ENCODE measurements at regions not wholly inside any gene's neighbourhood (a gene's known extent, or its start where the extent isn't known, plus 50 kb on each side); places are given as distances from the start of the nearest gene placed in this dataset.

- no peaks in the 10 kb centered on the region for H3K27me3 ChIP-seq (ENCODE audit: control insufficient read depth, insufficient read depth, low read length)
- no peaks in the 10 kb centered on the region for H3K36me3 ChIP-seq (ENCODE audit: control insufficient read depth, insufficient read depth, low read length)
- no peak for DNase-seq (ENCODE audit: low read depth, low spot score)
- WGBS (ENCODE audit: insufficient coverage, insufficient read length) = no CpG with 5 or more reads among the region's 2 CpGs
- H3K4me3 ChIP-seq (ENCODE audit: low read length) = no peak overlapping the region
- no peaks in the 10 kb centered on the region for H3K4me1 ChIP-seq (ENCODE audit: control insufficient read depth, insufficient read depth, low read length)
- no peaks in the 10 kb centered on the region for H3K9me3 ChIP-seq (ENCODE audit: control insufficient read depth, insufficient read depth, low read length)
- H3K27ac ChIP-seq (ENCODE audit: low read length) = no peak overlapping the region
These were observed 56.3 kb upstream of the ZEB1 start for GRCh38 chr10:31262672-31263071.

- Histone ChIP-seq H3K4me1 (ENCODE audit: control insufficient read depth, insufficient read depth, low read length) (no peaks in the 10 kb centered on the region), H3K9me3 (ENCODE audit: control insufficient read depth, insufficient read depth, low read length) (no peaks in the 10 kb centered on the region), H3K36me3 (ENCODE audit: control insufficient read depth, insufficient read depth, low read length) (no peaks in the 10 kb centered on the region), H3K27me3 (ENCODE audit: control insufficient read depth, insufficient read depth, low read length) (no peaks in the 10 kb centered on the region), H3K4me3 (ENCODE audit: low read length) (no peak overlapping the region), H3K27ac (ENCODE audit: low read length) (no peak overlapping the region)
- WGBS (ENCODE audit: insufficient coverage, insufficient read length) = no CpG with 5 or more reads among the region's 5 CpGs
- no peak for DNase-seq (ENCODE audit: low read depth, low spot score)
These were observed 55.1 kb upstream of the ZEB1 start for GRCh38 chr10:31263903-31264302.

GRCh38 chr10:31268444-31269303, 50.3 kb upstream of the ZEB1 start:
- Histone ChIP-seq H3K27me3 (ENCODE audit: control insufficient read depth, insufficient read depth, low read length) (no peaks in the 10 kb centered on the region), H3K9me3 (ENCODE audit: control insufficient read depth, insufficient read depth, low read length) (no peaks in the 10 kb centered on the region), H3K4me1 (ENCODE audit: control insufficient read depth, insufficient read depth, low read length) (no peaks in the 10 kb centered on the region), H3K4me3 (ENCODE audit: low read length) (no peak overlapping the region), H3K36me3 (ENCODE audit: control insufficient read depth, insufficient read depth, low read length) (no peaks in the 10 kb centered on the region), H3K27ac (ENCODE audit: low read length) (no peak overlapping the region)
- DNase-seq (ENCODE audit: low read depth, low spot score) = no peak
- no CpG with 5 or more reads among the region's 12 CpGs for WGBS (ENCODE audit: insufficient coverage, insufficient read length)
